Thymus (tissue), 11 donors: ENCODE measurements at regions not wholly inside any gene's neighbourhood (a gene's known extent, or its start where the extent isn't known, plus 50 kb on each side); places are given as distances from the start of the nearest gene placed in this dataset.

Source experiments
- DNase-seq, 9 donors: peaks; one replicate each; pipeline ENCODE4 v3.0.0-alpha.2; 2013; ENCODE audit warnings: low spot score in 9 of 9, low read depth in 6 of 9, missing footprints in 1 of 9
- H3K27ac ChIP-seq, 2 donors: one replicate each; pipeline ENCODE4 v1.5.1; 2013; ENCODE audit warnings: control low read depth in 1 of 2, low read depth in 1 of 2, low read length in 1 of 2, mild to moderate bottlenecking in 1 of 2, moderate library complexity in 1 of 2
- H3K27me3 ChIP-seq, 2 donors: one replicate each; pipeline ENCODE4 v1.5.1; 2013; ENCODE audit warnings: low read length in 1 of 2; ENCODE audit not compliant: control insufficient read depth in 2 of 2, insufficient read depth in 1 of 2
- H3K36me3 ChIP-seq, 2 donors: one replicate each; pipeline ENCODE4 v1.5.1; 2013; ENCODE audit warnings: low read length in 1 of 2, mild to moderate bottlenecking in 1 of 2, moderate library complexity in 1 of 2; ENCODE audit not compliant: control insufficient read depth in 2 of 2, insufficient read depth in 2 of 2
- H3K4me1 ChIP-seq, 2 donors: one replicate each; pipeline ENCODE4 v1.5.1; 2013; ENCODE audit warnings: low read length in 2 of 2; ENCODE audit not compliant: control insufficient read depth in 2 of 2, insufficient read depth in 2 of 2
- H3K4me3 ChIP-seq, 2 donors: one replicate each; pipeline ENCODE4 v1.5.1; 2013; ENCODE audit warnings: low read length in 2 of 2, control low read depth in 1 of 2, mild to moderate bottlenecking in 1 of 2
- H3K9me3 ChIP-seq, 2 donors: one replicate each; pipeline ENCODE4 v1.5.1; 2013; ENCODE audit warnings: low read length in 1 of 2, mild to moderate bottlenecking in 1 of 2; ENCODE audit not compliant: control insufficient read depth in 2 of 2, insufficient read depth in 1 of 2
- WGBS: extraction: QIAGEN DNeasy Blood & Tissue Kit; methylation state at CpG from one replicate; pipeline ENCODE4 v1.1.7; 2013; 5-methylcytosine and 5-hydroxymethylcytosine counted together
- donor health status: healthy.

DNA sequence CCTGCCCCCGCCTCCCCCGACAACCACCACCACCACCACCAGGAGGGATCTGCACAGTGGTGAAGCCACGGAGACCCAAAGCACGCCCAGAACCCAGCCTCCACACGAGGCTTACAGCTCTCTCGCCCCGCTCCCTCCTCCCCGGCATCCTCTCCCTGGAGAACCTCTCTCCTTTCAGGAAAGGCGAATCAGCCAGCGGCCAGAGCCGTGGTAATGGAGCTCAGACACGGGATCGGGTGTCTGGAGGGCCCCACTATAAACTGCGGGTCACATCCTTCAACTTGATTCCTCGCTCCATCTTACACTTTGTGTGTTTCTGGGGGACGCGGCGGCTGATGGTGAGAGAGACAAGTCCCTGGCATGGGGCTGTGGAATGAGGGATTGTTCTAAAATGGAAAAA is 271.5 kb upstream of the SIX2 start:
- H3K9me3 ChIP-seq, result no peaks in the 10 kb centered on the region
- H3K27me3 ChIP-seq, result peaks cover 0 to 13% of the 10 kb centered on the region in 2 donors
- no peaks in the 10 kb centered on the region for H3K36me3 ChIP-seq
- no peaks in the 10 kb centered on the region for H3K4me1 ChIP-seq
- no peak overlapping the region for H3K4me3 ChIP-seq
- DNase-seq, result no peak
- 96% methylated on average over 18 of the region's 18 CpGs for WGBS
- no peak overlapping the region for H3K27ac ChIP-seq

DNA sequence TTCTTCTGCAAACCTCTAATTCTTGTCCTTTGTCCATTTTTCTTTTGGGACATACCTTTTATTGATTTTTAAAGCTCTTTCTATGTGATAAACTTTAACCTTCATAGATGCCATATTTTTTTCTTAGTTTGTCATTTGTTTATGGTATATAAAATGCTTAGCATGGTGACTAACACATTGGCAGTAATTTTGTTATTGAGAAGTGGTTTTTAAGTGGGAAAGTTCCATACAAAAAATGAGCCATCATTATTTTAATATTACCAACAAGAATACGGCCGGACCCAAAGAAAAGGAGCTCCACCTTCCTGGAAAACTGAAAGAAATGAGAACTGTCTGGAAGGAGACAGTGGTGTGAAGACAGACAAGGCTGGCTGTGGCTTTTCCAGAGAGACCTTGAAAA is 270.1 kb upstream of the SIX2 start:
- H3K4me3 ChIP-seq, result no peak overlapping the region
- H3K36me3 ChIP-seq, result no peaks in the 10 kb centered on the region
- H3K9me3 ChIP-seq, result no peaks in the 10 kb centered on the region
- 97% methylated on average over 2 of the region's 2 CpGs for WGBS
- peaks cover 0 to under 1% of the 10 kb centered on the region in 2 donors for H3K4me1 ChIP-seq
- H3K27me3 ChIP-seq, result peaks cover 0 to 16% of the 10 kb centered on the region in 2 donors
- DNase-seq, result no peak
- H3K27ac ChIP-seq, result no peak overlapping the region

DNA sequence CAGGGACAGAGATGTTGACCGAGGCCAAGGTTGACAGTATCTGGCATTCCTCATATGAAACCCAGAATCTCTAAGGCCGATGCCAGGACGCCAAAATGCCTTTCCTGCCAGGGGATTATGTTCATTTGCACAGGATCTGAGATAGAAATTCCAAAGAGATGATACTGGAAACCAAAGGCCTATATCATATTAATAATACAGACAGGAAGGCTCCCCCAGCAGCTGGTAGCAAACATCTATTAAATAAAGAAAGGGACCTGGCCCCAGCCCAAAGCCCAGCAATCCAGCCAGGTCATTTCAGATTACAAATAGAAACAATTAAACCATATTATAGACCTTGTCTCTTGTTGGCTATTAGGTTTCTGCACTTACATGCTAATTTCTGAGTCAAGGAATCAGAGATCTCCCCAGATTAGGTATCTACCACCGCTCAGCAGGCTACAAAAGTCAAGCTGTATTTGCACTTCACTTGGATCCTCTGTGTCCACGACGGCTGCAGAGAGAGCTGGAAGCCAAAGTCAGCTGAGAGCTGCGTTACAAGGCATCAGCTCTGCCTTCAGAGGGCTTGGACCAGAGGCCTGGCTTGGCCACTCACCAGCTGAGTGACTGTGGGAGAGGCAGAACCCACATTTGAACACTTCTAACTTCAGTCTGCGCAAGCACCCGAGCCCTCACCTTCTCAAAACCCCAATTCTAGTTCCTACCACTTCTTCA is 269.3 kb upstream of the SIX2 start:
- peaks cover 0 to 4% of the 10 kb centered on the region in 2 donors for H3K4me1 ChIP-seq
- no peak for DNase-seq
- no peak overlapping the region for H3K4me3 ChIP-seq
- no peaks in the 10 kb centered on the region for H3K9me3 ChIP-seq
- H3K27me3 ChIP-seq, result peaks cover 0 to 17% of the 10 kb centered on the region in 2 donors
- H3K27ac ChIP-seq, result no peak overlapping the region
- WGBS, result 94% methylated on average over 9 of the region's 9 CpGs
- H3K36me3 ChIP-seq, result no peaks in the 10 kb centered on the region

DNA sequence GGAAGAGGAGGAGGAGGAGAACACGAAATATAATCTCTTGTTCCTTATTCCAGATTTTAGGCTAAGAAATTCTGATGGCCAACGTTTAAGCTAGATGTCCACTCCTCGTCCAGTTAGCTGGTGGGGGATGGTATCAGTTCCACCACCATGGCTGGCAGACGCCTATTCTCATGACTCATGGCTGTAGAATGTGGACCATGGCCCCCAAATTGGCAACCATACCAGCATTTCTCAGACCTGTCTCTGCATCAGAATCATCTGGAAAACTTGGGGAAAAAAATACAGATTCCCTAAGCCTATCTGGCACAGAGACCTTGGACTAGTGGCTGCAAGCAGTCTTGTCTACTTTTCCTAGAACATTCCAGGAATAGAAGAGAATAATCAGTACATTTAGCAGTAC is 267.7 kb upstream of the SIX2 start:
- Histone ChIP-seq H3K9me3 (no peaks in the 10 kb centered on the region), H3K4me3 (no peak overlapping the region), H3K27ac (no peak overlapping the region), H3K36me3 (no peaks in the 10 kb centered on the region), H3K4me1 (peaks cover 0 to 11% of the 10 kb centered on the region in 2 donors), H3K27me3 (peaks cover 0 to 23% of the 10 kb centered on the region in 2 donors)
- no peak for DNase-seq
- 91% methylated on average over 4 of the region's 4 CpGs for WGBS

DNA sequence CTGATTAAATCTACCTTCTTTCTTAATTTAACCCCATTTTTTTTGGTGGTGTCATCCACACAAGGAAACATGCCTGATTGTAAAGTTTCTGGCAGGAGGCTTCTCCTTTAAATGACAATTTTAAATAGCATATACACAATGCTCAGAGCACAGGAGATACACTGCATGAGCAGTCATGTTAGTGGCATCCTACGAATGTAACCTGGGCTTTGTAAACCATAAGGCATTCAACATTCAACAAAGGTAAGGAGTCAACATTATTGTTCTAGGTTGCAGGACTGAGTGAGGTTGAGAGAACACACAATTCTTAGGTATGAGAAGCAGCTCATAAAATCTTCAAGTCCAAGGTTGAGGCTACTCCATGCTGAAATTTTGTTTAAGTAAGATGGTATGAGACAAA is 266.6 kb upstream of the SIX2 start:
- Histone ChIP-seq H3K9me3 (no peaks in the 10 kb centered on the region), H3K27me3 (peaks cover 0 to 34% of the 10 kb centered on the region in 2 donors), H3K27ac (no peak overlapping the region), H3K4me3 (no peak overlapping the region), H3K4me1 (peaks cover 0 to 12% of the 10 kb centered on the region in 2 donors), H3K36me3 (no peaks in the 10 kb centered on the region)
- no peak for DNase-seq
- 90% methylated on average over 1 of the region's 1 CpG for WGBS

DNA sequence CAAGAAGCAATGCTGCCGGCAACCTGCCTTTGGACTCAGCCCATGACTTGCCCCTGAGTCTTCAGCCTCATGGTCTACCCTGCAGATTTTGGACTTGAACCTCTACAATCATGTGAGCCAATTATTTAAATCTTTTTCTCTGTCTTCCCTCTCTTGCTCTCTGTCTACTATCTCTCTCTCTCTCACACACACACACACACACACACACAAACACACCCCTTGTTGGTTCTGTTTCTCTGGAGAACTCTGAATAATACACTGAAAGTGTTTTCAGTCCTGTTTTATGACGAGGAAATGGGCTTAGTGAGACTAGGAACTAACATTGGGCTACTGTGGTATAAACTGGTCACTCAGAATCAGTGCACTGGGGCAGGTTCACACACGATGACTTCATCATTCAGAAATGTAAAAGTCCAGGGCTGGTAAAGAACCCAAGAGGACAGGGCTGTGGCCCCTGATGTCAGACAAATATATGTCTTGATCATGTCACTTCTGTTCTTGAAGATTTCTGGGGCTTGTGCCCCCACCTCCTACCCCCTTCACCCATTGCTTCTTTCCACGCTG is 266.1 kb upstream of the SIX2 start:
- no peaks in the 10 kb centered on the region for H3K9me3 ChIP-seq
- no peaks in the 10 kb centered on the region for H3K36me3 ChIP-seq
- H3K4me1 ChIP-seq, result peaks cover 0 to 12% of the 10 kb centered on the region in 2 donors
- 91% methylated on average over 4 of the region's 4 CpGs for WGBS
- no peak overlapping the region for H3K27ac ChIP-seq
- H3K4me3 ChIP-seq, result no peak overlapping the region
- DNase-seq, result no peak
- peaks cover 0 to 32% of the 10 kb centered on the region in 2 donors for H3K27me3 ChIP-seq

DNA sequence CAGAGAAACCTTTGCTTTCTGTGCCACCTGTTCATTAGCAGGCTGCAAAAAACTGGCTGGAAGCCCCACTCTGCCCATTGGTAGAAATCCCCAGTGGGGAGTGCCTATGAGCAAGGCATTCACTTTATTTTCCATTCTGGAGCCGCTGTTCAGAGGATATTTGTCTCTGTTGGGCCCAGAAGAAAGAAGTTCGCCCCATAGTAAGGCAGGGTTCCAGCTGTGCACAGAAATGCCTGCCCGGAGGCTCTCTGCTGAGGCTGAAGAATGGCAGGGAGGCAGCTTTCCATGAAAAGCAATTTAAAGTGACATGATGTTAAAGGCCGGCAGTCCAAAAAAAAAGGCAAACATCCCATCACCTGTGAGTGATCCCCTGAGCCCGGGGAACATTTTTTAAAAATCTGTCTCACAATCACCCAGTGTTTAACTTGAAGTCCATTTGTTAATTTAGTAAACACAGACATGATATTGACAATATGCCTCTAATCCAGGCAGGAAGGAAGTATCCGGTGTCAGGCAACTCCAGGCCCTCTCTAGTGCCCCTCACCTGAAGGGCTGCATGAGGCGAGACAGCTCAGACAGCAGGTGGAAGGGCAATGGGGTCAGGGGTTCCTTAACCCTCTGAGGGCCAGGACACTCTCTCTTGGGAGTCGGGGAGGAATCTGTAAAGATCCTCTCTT is 265.1 kb upstream of the SIX2 start:
- Histone ChIP-seq H3K9me3 (no peaks in the 10 kb centered on the region), H3K27me3 (peaks cover 0 to 37% of the 10 kb centered on the region in 2 donors), H3K27ac (no peak overlapping the region), H3K4me3 (no peak overlapping the region), H3K4me1 (peaks cover 0 to 12% of the 10 kb centered on the region in 2 donors), H3K36me3 (no peaks in the 10 kb centered on the region)
- 93% methylated on average over 8 of the region's 8 CpGs for WGBS
- no peak for DNase-seq

DNA sequence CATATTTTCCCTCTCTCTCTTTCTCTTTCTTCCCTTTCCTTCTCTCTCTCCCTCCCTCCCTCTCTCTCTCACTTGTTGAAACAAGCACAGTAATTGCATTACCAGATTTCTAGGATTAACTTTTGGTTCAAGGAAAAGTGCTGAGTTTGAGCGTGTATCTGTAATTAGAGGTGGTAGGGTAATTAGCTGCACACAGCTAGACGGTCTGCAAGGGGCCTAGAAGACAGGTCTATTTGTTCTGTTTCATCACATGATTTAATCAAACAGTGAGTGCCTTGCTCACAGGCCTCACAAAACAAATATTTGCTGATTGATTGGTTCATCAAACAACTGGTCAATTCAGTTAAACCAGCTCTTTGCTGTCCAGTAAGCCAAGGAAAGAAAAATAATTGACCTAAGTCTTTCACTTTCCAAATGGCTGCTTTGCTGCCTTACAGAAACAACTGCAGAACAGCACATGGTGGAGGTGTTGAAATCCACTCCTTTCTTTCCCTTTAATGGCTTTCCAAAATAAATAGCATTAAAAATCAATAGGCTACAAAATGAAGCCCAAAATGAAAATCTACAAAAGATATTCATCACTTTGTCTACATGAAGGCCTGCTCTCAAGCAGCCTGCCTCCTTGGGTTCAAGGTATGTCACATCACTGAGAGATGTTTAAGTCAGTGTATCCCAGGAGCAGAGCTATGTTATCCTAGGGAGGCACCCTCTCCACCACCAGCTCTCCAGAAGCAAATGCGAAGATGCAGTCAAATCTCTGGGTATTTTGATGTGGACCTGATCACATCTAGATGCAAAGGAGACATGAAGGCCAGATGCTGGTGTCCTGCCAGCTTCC is 264.4 kb upstream of the SIX2 start:
- H3K27ac ChIP-seq, result no peak overlapping the region

More for the DNA sequence above, 264.4 kb upstream of the SIX2 start:
- 92% methylated on average over 3 of the region's 3 CpGs for whole genome bisulfite sequencing
- no peak for DNase-seq
- Histone ChIP-seq H3K27me3 (peaks cover 0 to 40% of the 10 kb centered on the region in 2 donors), H3K4me1 (peaks cover 0 to 16% of the 10 kb centered on the region in 2 donors), H3K4me3 (no peak overlapping the region), H3K36me3 (no peaks in the 10 kb centered on the region), H3K9me3 (no peaks in the 10 kb centered on the region)
